T-helper 17 cell (primary cell): ENCODE measurements at regions not wholly inside any gene's neighbourhood (a gene's known extent, or its start where the extent isn't known, plus 50 kb on each side); places are given as distances from the start of the nearest gene placed in this dataset.

Experiments used
- ATAC-seq: fragments of 150-1000 bp; cut with Tn5 transposase; 2 replicates; pipeline ENCODE4 v1.10.0; 2021; ENCODE audit warnings: mild to moderate bottlenecking, moderate library complexity
- DNase-seq, 3 donors: peaks; one replicate each; pipeline versions ENCODE4 v3.0.0 to v3.0.0-alpha.2; 2020 to 2021
- H3K9me3 ChIP-seq: one replicate; pipeline ENCODE4 v1.7.0; 2013; ENCODE audit warnings: low read length, mild to moderate bottlenecking; ENCODE audit not compliant: control insufficient read depth, poor library complexity, severe bottlenecking
- H3K27ac Mint-ChIP-seq: one replicate; pipeline ENCODE4 v1.8.0; 2022; ENCODE audit warnings: mild to moderate bottlenecking, moderate library complexity, mixed read lengths
- H3K27me3 Mint-ChIP-seq: one replicate; pipeline ENCODE4 v1.8.0; 2022; ENCODE audit warnings: mixed read lengths
- H3K36me3 Mint-ChIP-seq: one replicate; pipeline ENCODE4 v1.8.0; 2022; ENCODE audit warnings: low read depth, mixed read lengths
- H3K4me1 Mint-ChIP-seq: one replicate; pipeline ENCODE4 v1.8.0; 2022; ENCODE audit warnings: mild to moderate bottlenecking, mixed read lengths
- H3K4me3 Mint-ChIP-seq: one replicate; pipeline ENCODE4 v1.8.0; 2022; ENCODE audit warnings: mild to moderate bottlenecking, moderate library complexity, mixed read lengths

- peaks cover 3% of the 10 kb centered on the region for H3K9me3 ChIP-seq
- no peak for ATAC-seq
- H3K4me3 Mint-ChIP-seq: no peak overlapping the region
Measured at GRCh38 chr12:17503742-17504141, 586.3 kb downstream of the RERGL start.

DNA sequence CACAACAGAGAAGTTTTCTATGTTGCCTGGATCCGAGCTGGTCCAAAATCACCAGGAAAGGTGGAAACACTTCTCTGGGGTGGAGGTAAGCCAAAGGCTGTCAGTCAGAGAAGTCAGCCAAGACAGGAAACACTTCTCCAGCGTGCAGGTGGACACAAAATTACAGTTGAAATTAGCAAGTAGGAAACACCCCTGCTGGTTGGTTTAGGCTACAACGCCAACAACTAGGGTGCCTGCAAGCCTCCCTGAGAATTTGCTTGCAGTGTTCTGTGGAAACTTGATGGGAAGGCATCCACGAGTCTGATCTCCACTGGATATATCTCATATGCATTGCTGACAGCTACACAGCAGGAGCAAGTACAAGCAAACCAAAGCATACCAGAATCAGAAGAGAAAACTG, 600.5 kb downstream of the RERGL start:
- no peaks in the 10 kb centered on the region for H3K36me3 Mint-ChIP-seq
- no peaks in the 10 kb centered on the region for H3K27me3 Mint-ChIP-seq
- no peaks in the 10 kb centered on the region for H3K9me3 ChIP-seq
- no peak overlapping the region for H3K4me3 Mint-ChIP-seq
- DNase-seq (no peak), ATAC-seq (no peak)
- no peak overlapping the region for H3K27ac Mint-ChIP-seq
- no peaks in the 10 kb centered on the region for H3K4me1 Mint-ChIP-seq

More at GRCh38 chr12:17503742-17504141, 586.3 kb downstream of the RERGL start:
- no peaks in the 10 kb centered on the region for H3K36me3 Mint-ChIP-seq
- no peaks in the 10 kb centered on the region for H3K4me1 Mint-ChIP-seq
- no peak for DNase-seq
- H3K27ac Mint-ChIP-seq: no peak overlapping the region
- H3K27me3 Mint-ChIP-seq: no peaks in the 10 kb centered on the region

DNA sequence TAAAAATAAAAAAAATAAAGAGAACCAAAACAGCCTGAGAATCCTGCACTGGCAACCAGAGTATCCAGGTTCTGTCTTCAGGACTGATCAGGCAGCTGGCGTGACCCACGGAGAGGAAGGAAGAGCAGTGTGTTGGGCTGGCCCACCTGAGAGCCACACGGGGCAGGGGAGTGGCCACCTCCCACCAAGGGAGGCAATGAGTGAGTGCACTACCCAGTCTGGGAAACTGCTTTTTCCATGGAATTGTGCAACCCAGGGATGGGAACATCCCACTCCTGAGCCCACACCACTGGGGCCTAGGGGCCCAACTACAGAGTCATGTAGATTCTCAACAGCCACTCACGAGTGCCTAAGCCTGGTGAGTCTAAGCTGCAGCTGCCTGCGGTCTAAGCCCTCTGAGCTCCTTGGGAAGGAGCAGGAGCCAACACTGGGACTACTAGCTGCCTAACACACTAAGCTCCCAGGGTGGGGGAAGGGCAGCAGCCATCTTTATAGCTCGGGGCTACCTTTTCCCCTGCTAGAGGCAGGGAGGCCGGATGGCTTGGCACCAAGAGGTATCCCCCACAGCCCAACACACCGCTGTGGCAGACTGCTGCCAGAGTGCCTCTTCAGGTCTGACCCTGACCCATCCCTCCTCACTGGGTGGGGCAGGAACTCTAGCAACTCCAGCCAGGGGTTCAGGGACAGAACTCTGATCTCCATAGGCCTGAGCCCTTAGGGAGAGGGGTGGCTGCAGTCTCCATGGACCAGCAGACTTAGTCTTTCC, 610.9 kb downstream of the RERGL start:
- H3K36me3 Mint-ChIP-seq: no peaks in the 10 kb centered on the region
- H3K4me1 Mint-ChIP-seq: no peaks in the 10 kb centered on the region
- H3K27me3 Mint-ChIP-seq: no peaks in the 10 kb centered on the region
- H3K4me3 Mint-ChIP-seq: no peak overlapping the region
- no peak overlapping the region for H3K27ac Mint-ChIP-seq
- DNase-seq (no peak), ATAC-seq (no peak)
- H3K9me3 ChIP-seq: no peaks in the 10 kb centered on the region

DNA sequence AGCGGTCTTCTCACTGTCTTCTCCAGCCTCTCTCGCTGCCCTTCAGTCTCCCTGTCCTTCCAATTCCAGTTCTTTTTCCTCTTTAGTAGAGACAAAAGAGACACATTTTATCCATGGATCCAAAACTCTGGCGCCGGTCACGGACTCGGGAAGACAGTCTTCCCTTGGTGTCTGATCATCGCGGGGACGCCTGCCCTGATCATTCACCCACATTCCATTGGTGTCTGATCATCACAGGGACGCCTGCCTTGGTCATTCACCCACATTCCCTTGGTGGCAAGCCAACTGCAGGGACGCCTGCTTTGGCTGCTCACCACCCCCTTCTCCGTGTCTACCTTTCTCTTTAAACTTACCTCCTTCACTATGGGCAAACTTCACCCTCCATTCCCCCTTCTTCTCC, 619.5 kb downstream of the RERGL start:
- ATAC-seq (no peak), DNase-seq (no peak)
- H3K4me1 Mint-ChIP-seq: no peaks in the 10 kb centered on the region
- no peaks in the 10 kb centered on the region for H3K36me3 Mint-ChIP-seq
- H3K4me3 Mint-ChIP-seq: no peak overlapping the region
- H3K9me3 ChIP-seq: no peaks in the 10 kb centered on the region
- no peak overlapping the region for H3K27ac Mint-ChIP-seq
- H3K27me3 Mint-ChIP-seq: no peaks in the 10 kb centered on the region

DNA sequence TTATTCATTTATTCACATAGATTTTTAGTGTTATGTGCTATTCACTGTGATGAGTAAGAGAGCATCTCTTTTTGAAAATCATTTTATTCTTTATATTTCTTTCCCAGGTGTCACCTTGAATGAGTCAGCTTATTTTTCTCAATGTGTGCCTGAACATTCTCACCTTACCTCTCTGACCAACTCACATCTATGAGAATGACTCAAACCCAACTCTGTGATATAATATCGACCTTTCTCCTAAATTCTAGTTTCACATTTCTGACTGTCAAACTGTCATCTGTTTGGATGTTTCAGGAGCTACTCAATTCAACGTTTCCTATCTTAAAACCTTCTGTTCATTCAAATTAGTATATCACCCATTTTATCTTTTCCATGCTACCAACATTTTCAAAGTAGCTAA, 630.8 kb downstream of the RERGL start:
- no peaks in the 10 kb centered on the region for H3K27me3 Mint-ChIP-seq

GRCh38 chr12:17456486-17456885, 633.5 kb downstream of the RERGL start:
- no peaks in the 10 kb centered on the region for H3K9me3 ChIP-seq

More for the DNA sequence above, 630.8 kb downstream of the RERGL start:
- Mint-ChIP-seq H3K27ac (no peak overlapping the region), H3K4me1 (no peaks in the 10 kb centered on the region), H3K4me3 (no peak overlapping the region), H3K36me3 (no peaks in the 10 kb centered on the region)
- ATAC-seq (no peak), DNase-seq (no peak)
- H3K9me3 ChIP-seq: no peaks in the 10 kb centered on the region

DNA sequence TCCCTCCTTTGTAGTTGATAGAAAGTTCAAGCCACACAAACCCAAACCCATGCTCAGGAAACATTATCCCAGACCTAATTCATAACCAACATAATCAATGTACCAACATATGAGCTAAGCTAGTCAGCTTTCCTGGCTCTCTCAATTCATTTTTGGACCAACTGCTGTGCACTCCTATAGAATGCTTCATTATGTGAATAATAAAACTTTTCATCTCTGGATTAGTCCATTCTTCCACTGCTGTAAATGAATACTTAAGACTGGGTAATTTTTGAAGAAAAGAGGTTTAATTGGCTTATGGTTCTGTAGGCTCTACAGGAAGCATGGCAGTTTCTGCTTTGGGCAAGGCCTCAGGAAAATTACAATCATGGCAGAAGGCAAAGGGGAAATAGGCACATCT, 651.9 kb downstream of the RERGL start:
- H3K36me3 Mint-ChIP-seq: no peaks in the 10 kb centered on the region
- no peak overlapping the region for H3K27ac Mint-ChIP-seq
- H3K27me3 Mint-ChIP-seq: no peaks in the 10 kb centered on the region
- DNase-seq (no peak), ATAC-seq (no peak)
- H3K4me3 Mint-ChIP-seq: no peak overlapping the region
- H3K4me1 Mint-ChIP-seq: no peaks in the 10 kb centered on the region
- no peaks in the 10 kb centered on the region for H3K9me3 ChIP-seq

More at GRCh38 chr12:17456486-17456885, 633.5 kb downstream of the RERGL start:
- ATAC-seq (no peak), DNase-seq (no peak)
- H3K27me3 Mint-ChIP-seq: no peaks in the 10 kb centered on the region
- no peak overlapping the region for H3K4me3 Mint-ChIP-seq
- H3K36me3 Mint-ChIP-seq: no peaks in the 10 kb centered on the region
- no peaks in the 10 kb centered on the region for H3K4me1 Mint-ChIP-seq
- no peak overlapping the region for H3K27ac Mint-ChIP-seq

GRCh38 chr12:17416748-17417147, 673.2 kb downstream of the RERGL start:
- H3K9me3 ChIP-seq: no peaks in the 10 kb centered on the region
- Mint-ChIP-seq H3K36me3 (no peaks in the 10 kb centered on the region), H3K27me3 (no peaks in the 10 kb centered on the region), H3K27ac (no peak overlapping the region), H3K4me1 (no peaks in the 10 kb centered on the region), H3K4me3 (no peak overlapping the region)
- DNase-seq (no peak), ATAC-seq (no peak)

- no peaks in the 10 kb centered on the region for H3K4me1 Mint-ChIP-seq
- H3K9me3 ChIP-seq: no peaks in the 10 kb centered on the region
- no peaks in the 10 kb centered on the region for H3K27me3 Mint-ChIP-seq
- DNase-seq: no peak
- H3K36me3 Mint-ChIP-seq: no peaks in the 10 kb centered on the region
- no peak overlapping the region for H3K4me3 Mint-ChIP-seq
- no peak overlapping the region for H3K27ac Mint-ChIP-seq
- no peak for ATAC-seq
Measured at GRCh38 chr12:17414596-17414995, 675.4 kb downstream of the RERGL start.

GRCh38 chr12:17411662-17412061, 678.3 kb downstream of the RERGL start:
- H3K27ac Mint-ChIP-seq: no peak overlapping the region
- no peak for DNase-seq
- no peaks in the 10 kb centered on the region for H3K9me3 ChIP-seq
- H3K4me3 Mint-ChIP-seq: no peak overlapping the region
- no peaks in the 10 kb centered on the region for H3K27me3 Mint-ChIP-seq
- no peak for ATAC-seq
- H3K4me1 Mint-ChIP-seq: no peaks in the 10 kb centered on the region
- H3K36me3 Mint-ChIP-seq: no peaks in the 10 kb centered on the region

GRCh38 chr12:17388679-17389078, 701.3 kb downstream of the RERGL start:
- H3K9me3 ChIP-seq: no peaks in the 10 kb centered on the region
- Mint-ChIP-seq H3K4me1 (no peaks in the 10 kb centered on the region), H3K4me3 (no peak overlapping the region), H3K27me3 (no peaks in the 10 kb centered on the region), H3K27ac (no peak overlapping the region), H3K36me3 (no peaks in the 10 kb centered on the region)
- ATAC-seq: no peak
- DNase-seq: no peak

- ATAC-seq (no peak), DNase-seq (no peak)
- Mint-ChIP-seq H3K27me3 (no peaks in the 10 kb centered on the region), H3K36me3 (no peaks in the 10 kb centered on the region), H3K4me3 (no peak overlapping the region), H3K4me1 (no peaks in the 10 kb centered on the region), H3K27ac (no peak overlapping the region)
- H3K9me3 ChIP-seq: no peaks in the 10 kb centered on the region
Measured at GRCh38 chr12:17383321-17383720, 706.7 kb downstream of the RERGL start.

GRCh38 chr12:17381211-17381610, 708.8 kb downstream of the RERGL start:
- Mint-ChIP-seq H3K27me3 (no peaks in the 10 kb centered on the region), H3K36me3 (no peaks in the 10 kb centered on the region), H3K27ac (no peak overlapping the region), H3K4me1 (no peaks in the 10 kb centered on the region), H3K4me3 (no peak overlapping the region)
- no peak for ATAC-seq
- DNase-seq: no peak
- H3K9me3 ChIP-seq: no peaks in the 10 kb centered on the region

DNA sequence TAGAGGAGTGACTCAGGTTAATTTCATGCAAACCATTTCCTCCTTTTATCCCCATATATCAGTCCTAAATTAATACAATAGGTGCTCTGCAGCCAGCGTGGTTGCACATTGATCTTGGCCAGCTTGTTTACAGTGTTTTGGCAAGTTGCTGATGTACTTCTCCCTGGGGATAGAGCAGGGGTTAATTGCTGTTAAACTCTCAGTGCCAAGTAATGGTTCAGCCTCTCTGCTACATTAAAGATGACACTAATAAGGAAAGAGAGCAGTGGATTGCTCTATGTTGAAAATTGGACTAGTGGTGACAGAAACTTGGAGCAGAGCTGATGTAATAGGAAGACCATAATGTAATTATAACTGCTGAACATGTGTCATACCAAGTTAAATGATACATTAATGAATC, 717.5 kb downstream of the RERGL start:
- no peaks in the 10 kb centered on the region for H3K4me1 Mint-ChIP-seq
- H3K36me3 Mint-ChIP-seq: no peaks in the 10 kb centered on the region
- no peak for DNase-seq
- no peak overlapping the region for H3K4me3 Mint-ChIP-seq
- no peak overlapping the region for H3K27ac Mint-ChIP-seq
- no peaks in the 10 kb centered on the region for H3K27me3 Mint-ChIP-seq
- H3K9me3 ChIP-seq: no peaks in the 10 kb centered on the region
- no peak for ATAC-seq
